Mucosa of rectum (tissue), 2 donors: ENCODE measurements at regions not wholly inside any gene's neighbourhood (a gene's known extent, or its start where the extent isn't known, plus 50 kb on each side); places are given as distances from the start of the nearest gene placed in this dataset.
"Not testable (repeated sequence)": the region's sequence is repeated elsewhere in the genome, so short reads cannot be mapped to it uniquely, and the experiment has no call there.

Source experiments
- H3K27ac ChIP-seq, 2 donors: one replicate each; pipeline ENCODE4 v1.7.0; 2013; ENCODE audit warnings: inconsistent platforms in 2 of 2, low read depth in 2 of 2, low read length in 2 of 2
- H3K27me3 ChIP-seq, 2 donors: one replicate each; pipeline ENCODE4 v1.7.0; 2013; ENCODE audit warnings: low read length in 2 of 2; ENCODE audit not compliant: control insufficient read depth in 2 of 2, insufficient read depth in 2 of 2
- H3K36me3 ChIP-seq, 2 donors: one replicate each; pipeline ENCODE4 v1.7.0; 2013; ENCODE audit warnings: low read length in 2 of 2; ENCODE audit not compliant: control insufficient read depth in 2 of 2, insufficient read depth in 2 of 2
- H3K4me1 ChIP-seq, 2 donors: one replicate each; pipeline ENCODE4 v1.7.0; 2013; ENCODE audit warnings: low read length in 2 of 2, mild to moderate bottlenecking in 1 of 2; ENCODE audit not compliant: control insufficient read depth in 2 of 2, insufficient read depth in 2 of 2
- H3K4me3 ChIP-seq, 2 donors: one replicate each; pipeline ENCODE4 v1.7.0; 2013; ENCODE audit warnings: low read length in 2 of 2
- H3K9ac ChIP-seq, 2 donors: one replicate each; pipeline ENCODE4 v1.7.0; 2013; ENCODE audit warnings: low read length in 2 of 2, low read depth in 1 of 2, mild to moderate bottlenecking in 1 of 2
- H3K9me3 ChIP-seq, 2 donors: one replicate each; pipeline ENCODE4 v1.7.0; 2013; ENCODE audit warnings: low read length in 2 of 2; ENCODE audit not compliant: control insufficient read depth in 2 of 2
- donor health status: healthy.
- donor health status: Normal muscosa, but diverticular disease.

GRCh38 chr16:48041981-48042421 lies 113.8 kb downstream of the ABCC12 start:
- H3K4me3 ChIP-seq = no peak overlapping the region
- no peaks in the 10 kb centered on the region for H3K36me3 ChIP-seq
- H3K27me3 ChIP-seq = no peaks in the 10 kb centered on the region
- no peaks in the 10 kb centered on the region for H3K4me1 ChIP-seq
- no peaks in the 10 kb centered on the region for H3K9me3 ChIP-seq
- H3K9ac ChIP-seq = no peak overlapping the region
- H3K27ac ChIP-seq = no peak overlapping the region

DNA sequence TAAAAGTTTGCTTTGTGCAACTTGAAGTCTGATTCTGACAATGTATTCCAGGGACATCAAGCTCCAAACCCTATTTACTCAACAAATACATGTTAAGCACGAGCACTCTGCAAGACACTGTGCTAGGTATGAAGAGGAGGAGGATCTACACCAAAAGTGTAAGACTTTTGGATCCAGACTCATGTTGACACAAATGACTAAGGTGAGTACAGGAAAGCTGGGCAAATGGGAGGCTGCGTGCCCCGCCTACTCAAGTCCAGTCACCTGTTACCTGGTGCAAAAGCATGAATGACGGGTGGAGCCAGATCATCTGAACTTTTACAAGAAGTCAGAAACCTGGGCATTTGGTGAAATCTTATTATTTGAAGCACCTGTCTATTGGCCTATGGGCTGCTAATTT lies 120.7 kb downstream of the ABCC12 start:
- no peak overlapping the region for H3K27ac ChIP-seq
- no peaks in the 10 kb centered on the region for H3K27me3 ChIP-seq
- no peaks in the 10 kb centered on the region for H3K36me3 ChIP-seq
- no peaks in the 10 kb centered on the region for H3K9me3 ChIP-seq
- no peaks in the 10 kb centered on the region for H3K4me1 ChIP-seq
- H3K4me3 ChIP-seq = no peak overlapping the region
- no peak overlapping the region for H3K9ac ChIP-seq

GRCh38 chr16:48030926-48031325 lies 124.9 kb downstream of the ABCC12 start:
- H3K36me3 ChIP-seq = no peaks in the 10 kb centered on the region
- no peaks in the 10 kb centered on the region for H3K9me3 ChIP-seq
- H3K27ac ChIP-seq = no peak overlapping the region
- no peaks in the 10 kb centered on the region for H3K4me1 ChIP-seq
- H3K4me3 ChIP-seq = no peak overlapping the region
- no peak overlapping the region for H3K9ac ChIP-seq
- no peaks in the 10 kb centered on the region for H3K27me3 ChIP-seq

- Histone ChIP-seq H3K27ac (no peak overlapping the region), H3K4me3 (no peak overlapping the region), H3K9ac (no peak overlapping the region), H3K4me1 (no peaks in the 10 kb centered on the region), H3K36me3 (no peaks in the 10 kb centered on the region), H3K9me3 (no peaks in the 10 kb centered on the region), H3K27me3 (no peaks in the 10 kb centered on the region)
Observed at GRCh38 chr16:48029768-48030167, 126.0 kb downstream of the ABCC12 start.

- Histone ChIP-seq H3K36me3 (no peaks in the 10 kb centered on the region), H3K4me3 (no peak overlapping the region)
Observed at GRCh38 chr16:48025359-48025758, 130.4 kb downstream of the ABCC12 start.

DNA sequence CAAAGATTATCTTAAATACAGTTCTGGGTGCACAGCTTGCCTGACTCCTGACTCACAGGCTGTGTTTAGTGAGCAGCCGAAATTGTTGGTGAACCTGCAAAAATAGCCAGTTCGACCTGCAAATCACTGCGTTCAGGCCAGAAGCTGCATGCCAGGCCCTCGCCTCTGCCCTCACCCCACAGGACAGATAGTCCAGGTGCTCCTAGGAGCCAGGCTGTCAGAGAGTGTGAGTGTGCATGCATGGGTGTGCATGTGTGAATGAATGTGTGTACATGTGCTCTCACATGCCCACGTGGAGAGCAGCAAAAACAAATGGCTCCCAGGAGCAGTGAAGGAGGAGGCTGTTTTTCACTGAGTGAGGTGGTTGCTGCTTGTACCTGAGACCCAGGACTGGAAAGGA lies 131.8 kb downstream of the ABCC12 start:
- H3K36me3 ChIP-seq = no peaks in the 10 kb centered on the region
- H3K27ac ChIP-seq = no peak overlapping the region
- no peak overlapping the region for H3K9ac ChIP-seq
- no peak overlapping the region for H3K4me3 ChIP-seq
- no peaks in the 10 kb centered on the region for H3K27me3 ChIP-seq
- H3K9me3 ChIP-seq = no peaks in the 10 kb centered on the region
- no peaks in the 10 kb centered on the region for H3K4me1 ChIP-seq

More at GRCh38 chr16:48025359-48025758, 130.4 kb downstream of the ABCC12 start:
- no peaks in the 10 kb centered on the region for H3K9me3 ChIP-seq
- no peak overlapping the region for H3K9ac ChIP-seq
- H3K27ac ChIP-seq = no peak overlapping the region
- no peaks in the 10 kb centered on the region for H3K4me1 ChIP-seq
- H3K27me3 ChIP-seq = no peaks in the 10 kb centered on the region

- no peak overlapping the region for H3K9ac ChIP-seq
- no peaks in the 10 kb centered on the region for H3K4me1 ChIP-seq
- no peaks in the 10 kb centered on the region for H3K27me3 ChIP-seq
- no peaks in the 10 kb centered on the region for H3K36me3 ChIP-seq
- H3K9me3 ChIP-seq = no peaks in the 10 kb centered on the region
- no peak overlapping the region for H3K27ac ChIP-seq
- H3K4me3 ChIP-seq = no peak overlapping the region
Observed at GRCh38 chr16:48022496-48022895, 133.3 kb downstream of the ABCC12 start.

- H3K27ac ChIP-seq, H3K27me3 ChIP-seq, H3K4me1 ChIP-seq, H3K9me3 ChIP-seq, H3K36me3 ChIP-seq, H3K9ac ChIP-seq, H3K4me3 ChIP-seq: not testable (repeated sequence)
Observed at GRCh38 chr16:48020617-48021016, 135.2 kb downstream of the ABCC12 start.

- no peak overlapping the region for H3K4me3 ChIP-seq
- no peaks in the 10 kb centered on the region for H3K27me3 ChIP-seq
- no peaks in the 10 kb centered on the region for H3K9me3 ChIP-seq
- H3K9ac ChIP-seq = no peak overlapping the region
- H3K27ac ChIP-seq = no peak overlapping the region
- H3K4me1 ChIP-seq = no peaks in the 10 kb centered on the region
- H3K36me3 ChIP-seq = no peaks in the 10 kb centered on the region
Observed at GRCh38 chr16:48014349-48015135, 141.3 kb downstream of the ABCC12 start.

- H3K9me3 ChIP-seq = no peaks in the 10 kb centered on the region
- no peaks in the 10 kb centered on the region for H3K36me3 ChIP-seq
- no peak overlapping the region for H3K27ac ChIP-seq
- no peak overlapping the region for H3K9ac ChIP-seq
- no peaks in the 10 kb centered on the region for H3K4me1 ChIP-seq
- H3K27me3 ChIP-seq = no peaks in the 10 kb centered on the region
- no peak overlapping the region for H3K4me3 ChIP-seq
Observed at GRCh38 chr16:48013491-48013901, 142.3 kb downstream of the ABCC12 start.
